GM19023 (cell line): ENCODE measurements at regions not wholly inside any gene's neighbourhood (a gene's known extent, or its start where the extent isn't known, plus 50 kb on each side); places are given as distances from the start of the nearest gene placed in this dataset.
"Not testable (repeated sequence)": the region's sequence is repeated elsewhere in the genome, so short reads cannot be mapped to it uniquely, and the experiment has no call there.

Source experiments
- ATAC-seq: cut with Tn5 transposase; IDR thresholded peaks from one replicate; pipeline ENCODE4 v1.9.1; 2021; ENCODE audit warnings: mild to moderate bottlenecking, moderate library complexity; ENCODE audit not compliant: unreplicated experiment

- no peak for ATAC-seq
Measured at GRCh38 chr7:152947686-152948085, 188.1 kb downstream of the ACTR3B start.

- no peak for ATAC-seq
Measured at GRCh38 chr7:152949253-152949652, 189.7 kb downstream of the ACTR3B start.

- no peak for ATAC-seq
Measured at GRCh38 chr7:152949790-152950189, 190.2 kb downstream of the ACTR3B start.

GRCh38 chr7:152956006-152956405 is 196.5 kb downstream of the ACTR3B start:
- no peak for ATAC-seq

- ATAC-seq: no peak
Measured at GRCh38 chr7:152959610-152960009, 200.1 kb downstream of the ACTR3B start.

DNA sequence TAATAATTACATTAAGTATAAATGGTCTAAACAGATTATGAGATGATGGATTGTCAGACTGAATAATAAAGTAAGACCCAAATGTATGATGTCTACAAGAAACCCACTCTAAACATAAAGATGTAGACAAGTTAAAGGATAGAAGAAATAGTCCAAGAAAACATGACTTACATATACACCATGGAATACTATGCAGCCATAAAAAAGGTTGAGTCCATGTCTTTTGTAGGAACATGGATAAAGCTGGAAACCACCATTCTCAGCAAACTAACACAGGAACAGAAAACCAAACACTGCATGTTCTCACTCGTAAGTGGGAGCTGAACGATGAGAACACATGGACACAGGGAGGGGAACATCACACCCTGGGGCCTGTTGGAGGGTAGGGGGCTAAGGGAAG is 202.2 kb downstream of the ACTR3B start:
- ATAC-seq: not testable (repeated sequence)

DNA sequence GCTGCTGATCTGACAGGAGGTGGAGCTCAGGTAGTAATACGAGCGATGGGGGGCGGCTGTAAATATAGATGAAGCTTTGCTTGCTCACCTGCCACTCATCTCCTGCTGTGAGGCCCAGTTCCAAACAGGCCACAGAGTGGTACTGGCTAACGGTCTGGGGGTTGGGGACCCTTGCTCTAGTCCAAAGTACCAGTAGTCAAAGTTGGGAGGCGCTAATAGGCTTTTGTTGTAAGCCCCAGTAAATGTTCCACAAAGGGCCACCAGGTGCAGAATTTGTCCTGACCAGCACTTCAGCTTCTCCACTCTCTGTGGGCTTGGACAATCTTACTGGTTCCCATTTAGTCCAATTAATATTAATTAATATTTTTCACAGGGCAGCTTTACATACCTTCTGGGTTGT is 206.6 kb downstream of the ACTR3B start:
- ATAC-seq: no peak

DNA sequence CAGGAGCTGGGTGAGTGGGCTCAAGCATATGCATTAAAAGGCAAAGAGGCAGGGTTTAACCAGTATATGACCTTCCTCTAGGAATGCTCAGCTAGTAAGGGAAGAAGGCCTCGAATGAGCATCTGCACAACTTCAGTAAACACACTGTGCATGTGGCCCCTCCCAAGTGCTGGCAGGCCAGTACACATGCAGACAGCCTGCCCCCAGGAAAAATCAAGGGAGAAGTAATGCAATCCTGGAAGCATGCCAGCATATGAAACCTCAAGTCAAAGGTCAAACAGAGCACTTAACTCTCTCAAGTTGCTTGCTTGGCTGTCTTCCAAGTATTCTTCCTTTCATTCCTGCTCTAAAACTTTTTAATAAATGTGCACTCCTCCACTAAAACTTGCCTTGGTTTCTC is 208.4 kb downstream of the ACTR3B start:
- ATAC-seq: no peak

GRCh38 chr7:152968514-152968913 is 209.0 kb downstream of the ACTR3B start:
- no peak for ATAC-seq

DNA sequence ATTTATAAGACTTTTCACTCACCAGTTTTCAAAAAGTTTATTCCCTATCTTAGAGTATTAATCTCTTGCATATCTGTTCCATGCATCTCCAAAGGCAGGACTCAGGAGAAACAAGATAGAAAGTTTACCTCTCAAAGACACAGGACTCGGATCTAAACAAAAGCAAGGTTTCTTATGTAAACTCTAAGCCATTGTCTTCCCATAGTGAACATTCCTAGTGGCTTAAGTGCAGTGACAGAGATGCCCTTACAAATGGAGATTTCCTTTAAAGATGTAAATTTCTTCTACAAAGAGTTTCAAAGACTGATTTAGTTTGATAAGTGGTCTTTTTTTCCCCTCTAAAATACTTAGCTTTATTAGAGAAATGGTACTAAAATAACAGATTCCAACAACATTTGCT is 209.8 kb downstream of the ACTR3B start:
- no peak for ATAC-seq

DNA sequence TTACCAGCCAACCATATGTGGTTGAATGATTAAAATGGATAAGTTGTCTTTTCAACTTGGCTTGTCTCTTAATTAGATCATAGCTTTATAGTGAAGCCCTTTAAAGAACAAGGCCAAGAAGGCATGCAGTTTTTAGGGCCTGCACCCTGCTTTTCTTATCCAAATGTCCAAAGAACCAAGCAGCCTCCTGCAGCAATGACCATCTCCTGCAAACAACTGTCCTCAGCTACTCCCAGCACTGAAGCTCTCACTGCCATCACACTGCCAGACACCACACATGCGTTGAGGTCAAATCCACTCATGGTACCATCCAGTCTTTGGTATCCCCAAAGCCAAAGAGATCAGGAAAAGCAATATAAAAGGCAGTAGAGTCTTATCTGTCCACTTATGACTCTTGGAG is 210.3 kb downstream of the ACTR3B start:
- ATAC-seq: no peak

GRCh38 chr7:152970481-152970880 is 210.9 kb downstream of the ACTR3B start:
- ATAC-seq: no peak

GRCh38 chr7:152974577-152974976 is 215.0 kb downstream of the ACTR3B start:
- ATAC-seq: no peak

GRCh38 chr7:152975076-152975475 is 215.5 kb downstream of the ACTR3B start:
- ATAC-seq: no peak

DNA sequence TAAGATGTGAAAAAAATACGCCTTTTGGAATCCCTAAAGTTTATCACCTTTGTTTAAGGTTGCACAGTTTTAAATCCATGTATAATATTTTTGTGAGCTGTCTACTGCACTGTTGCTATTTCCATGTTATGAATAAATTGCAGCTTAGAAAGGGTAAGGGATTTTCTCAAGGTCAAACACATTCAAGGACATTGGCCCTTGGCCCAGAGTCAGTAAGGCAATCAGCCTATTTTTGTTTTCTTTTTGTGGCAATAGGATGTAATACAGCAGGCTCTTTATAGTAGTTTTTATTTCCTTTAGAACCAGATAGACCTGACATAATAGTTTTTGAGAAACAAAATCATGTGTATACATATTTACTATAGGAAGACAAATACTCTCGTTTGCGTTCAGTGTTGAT is 219.8 kb downstream of the ACTR3B start:
- ATAC-seq: no peak

DNA sequence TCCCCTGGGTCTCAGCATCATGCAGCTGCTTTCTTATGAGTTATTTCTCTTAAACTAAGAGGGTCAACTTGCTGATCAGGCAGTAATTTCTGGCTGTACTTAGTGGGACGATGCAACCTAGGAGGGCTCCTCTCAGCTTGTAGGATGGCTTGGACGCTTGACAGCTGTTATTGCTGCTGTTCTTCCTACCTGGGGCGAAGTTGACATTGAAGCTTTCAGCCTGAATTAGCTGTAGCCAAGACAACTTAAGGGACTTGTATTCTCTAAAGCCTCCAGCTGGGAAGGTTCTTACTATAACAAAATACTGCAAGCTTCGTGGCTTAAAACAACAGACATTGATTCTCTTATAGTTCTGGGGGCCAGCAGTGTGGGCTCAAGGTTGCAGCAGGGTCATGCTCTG is 224.9 kb downstream of the ACTR3B start:
- no peak for ATAC-seq

- ATAC-seq: no peak
Measured at GRCh38 chr7:152986376-152986775, 226.8 kb downstream of the ACTR3B start.

GRCh38 chr7:152987656-152988055 is 228.1 kb downstream of the ACTR3B start:
- no peak for ATAC-seq

GRCh38 chr7:152989889-152990380 is 230.4 kb downstream of the ACTR3B start:
- ATAC-seq: no peak

DNA sequence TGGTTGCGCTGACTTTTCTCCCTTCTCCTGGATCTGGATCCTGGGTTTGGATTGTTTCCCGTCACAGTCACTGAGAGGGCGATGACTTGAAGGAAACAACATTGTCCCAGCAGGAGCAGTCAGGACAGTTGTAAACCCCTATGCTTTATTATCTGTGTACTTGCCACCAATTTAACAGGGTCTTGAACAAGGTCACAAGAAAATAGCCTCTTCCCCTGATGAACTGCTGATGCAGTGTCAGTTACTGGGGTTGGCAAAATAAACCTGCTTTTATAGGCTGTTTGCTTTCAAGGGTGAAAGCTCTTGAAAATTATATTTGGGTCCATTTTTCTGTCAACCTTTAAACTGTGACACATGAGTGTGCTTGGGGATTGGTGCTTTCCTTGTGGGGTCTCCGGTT is 238.9 kb downstream of the ACTR3B start:
- ATAC-seq: no peak

- no peak for ATAC-seq
Measured at GRCh38 chr7:153002115-153002514, 242.6 kb downstream of the ACTR3B start.

GRCh38 chr7:153002572-153002971 is 243.0 kb downstream of the ACTR3B start:
- no peak for ATAC-seq

DNA sequence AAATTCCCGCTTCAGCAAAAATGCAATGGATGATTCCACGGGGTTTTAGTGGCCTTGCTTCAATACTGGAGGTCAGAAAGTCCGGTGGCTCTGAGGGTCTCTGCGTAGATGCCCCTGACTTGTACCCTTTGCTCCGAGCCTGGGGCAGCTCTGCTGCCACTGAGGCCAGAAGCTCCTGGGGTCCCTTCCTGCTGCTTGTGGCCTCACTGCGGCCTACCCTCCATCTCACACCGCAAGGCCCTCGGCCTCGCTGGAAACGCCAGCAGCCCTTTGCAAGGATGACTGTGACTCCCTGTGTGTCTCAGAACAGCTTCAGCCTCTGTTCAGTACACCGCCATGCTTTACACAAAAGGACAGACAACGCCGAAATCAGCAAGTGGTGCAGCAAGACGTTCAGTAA is 244.8 kb downstream of the ACTR3B start:
- no peak for ATAC-seq
